Loucy (cell line): ENCODE measurements at regions not wholly inside any gene's neighbourhood (a gene's known extent, or its start where the extent isn't known, plus 50 kb on each side); places are given as distances from the start of the nearest gene placed in this dataset.

Experiments used
- H2AFZ ChIP-seq: fragments of 200-600 bp; sonication (generic); 2 replicates; pipeline ENCODE4 v1.6.0; 2016; ENCODE audit warnings: antibody characterized with exemption, mild to moderate bottlenecking, low read length, moderate library complexity
- H3F3A ChIP-seq: fragments of 200-600 bp; 2 replicates; pipeline ENCODE4 v1.6.0; 2016; ENCODE audit warnings: antibody characterized with exemption, low read depth, mild to moderate bottlenecking
- H3K27me3 ChIP-seq: fragments of 200-600 bp; sonication (generic); 2 replicates; pipeline ENCODE4 v1.6.1; 2014; ENCODE audit warnings: low read length, mild to moderate bottlenecking; ENCODE audit not compliant: insufficient read depth, poor library complexity, severe bottlenecking
- H3K36me3 ChIP-seq: fragments of 200-600 bp; sonication (generic); 2 replicates; pipeline ENCODE4 v1.6.1; 2016; ENCODE audit warnings: low read length; ENCODE audit not compliant: insufficient read depth
- H3K4me1 ChIP-seq: fragments of 200-600 bp; sonication (generic); 2 replicates; pipeline ENCODE4 v1.5.1; 2014; ENCODE audit warnings: low read length, mild to moderate bottlenecking; ENCODE audit not compliant: insufficient read depth, poor library complexity, severe bottlenecking
- H3K4me2 ChIP-seq: fragments of 200-600 bp; sonication (generic); 2 replicates; pipeline ENCODE4 v1.6.0; 2014; ENCODE audit warnings: antibody characterized with exemption, low read length, low read depth, mild to moderate bottlenecking; ENCODE audit not compliant: poor library complexity, severe bottlenecking
- H3K4me3 ChIP-seq: fragments of 200-600 bp; sonication (generic); 2 replicates; pipeline ENCODE4 v1.5.1; 2014; ENCODE audit warnings: low read length, mild to moderate bottlenecking, mixed read lengths; ENCODE audit not compliant: poor library complexity, severe bottlenecking
- H3K79me2 ChIP-seq: fragments of 200-600 bp; sonication (generic); 2 replicates; pipeline ENCODE4 v1.6.1; 2014; ENCODE audit warnings: low read length; ENCODE audit not compliant: insufficient read depth
- H3K9ac ChIP-seq: fragments of 200-600 bp; sonication (generic); 2 replicates; pipeline ENCODE4 v1.6.0; 2014; ENCODE audit warnings: mild to moderate bottlenecking, low read depth, low read length, moderate library complexity; ENCODE audit not compliant: poor library complexity, severe bottlenecking
- H3K9me2 ChIP-seq: fragments of 200-600 bp; sonication (generic); replicated peaks from 2 replicates; pipeline ENCODE4 v1.6.1; 2016; ENCODE audit warnings: low read depth, low read length, mixed read lengths
- H3K9me3 ChIP-seq: fragments of 200-600 bp; sonication (generic); 2 replicates; pipeline ENCODE4 v1.6.1; 2014; ENCODE audit warnings: mild to moderate bottlenecking, antibody characterized with exemption, low read length, low read depth; ENCODE audit not compliant: insufficient read depth
- H4K20me1 ChIP-seq: fragments of 200-600 bp; sonication (generic); 2 replicates; pipeline ENCODE4 v1.6.0; 2014; ENCODE audit warnings: antibody characterized with exemption, low read length, mild to moderate bottlenecking; ENCODE audit not compliant: insufficient read depth, poor library complexity, severe bottlenecking
- CTCF ChIP-seq: fragments of 200-600 bp; sonication (generic); conservative IDR thresholded peaks from 2 replicates; pipeline ENCODE4 v1.5.1; 2014; ENCODE audit warnings: mild to moderate bottlenecking, antibody characterized with exemption, low read length
- EZH2phosphoT487 ChIP-seq: fragments of 200-600 bp; IDR thresholded peaks from 2 replicates; pipeline ENCODE4 v1.6.1; 2018; ENCODE audit warnings: antibody characterized with exemption, mild to moderate bottlenecking, moderate library complexity, borderline replicate concordance

GRCh38 chr15:39128746-39129145 is 452.1 kb upstream of the THBS1 start:
- Histone ChIP-seq H3K4me3 (no peak overlapping the region), H3K79me2 (no peaks in the 10 kb centered on the region), H3K9me3 (no peaks in the 10 kb centered on the region), H3K4me2 (no peak overlapping the region), H3K4me1 (peaks cover 6% of the 10 kb centered on the region), H4K20me1 (no peaks in the 10 kb centered on the region), H3K9me2 (no peaks in the 10 kb centered on the region), H3F3A (no peaks in the 10 kb centered on the region), H3K36me3 (no peaks in the 10 kb centered on the region), H3K27me3 (no peaks in the 10 kb centered on the region), H3K9ac (no peak overlapping the region), H2AFZ (no peak overlapping the region)
- no peak for TF ChIP-seq CTCF
- no peak for TF ChIP-seq EZH2phosphoT487

- H4K20me1 ChIP-seq, result no peaks in the 10 kb centered on the region
- H3K4me1 ChIP-seq, result peaks cover 6% of the 10 kb centered on the region
Measured at GRCh38 chr15:39130556-39131379, 450.1 kb upstream of the THBS1 start.

GRCh38 chr15:39131609-39132008 is 449.3 kb upstream of the THBS1 start:
- Histone ChIP-seq H3K4me1 (peaks cover 6% of the 10 kb centered on the region), H3K27me3 (no peaks in the 10 kb centered on the region), H2AFZ (no peak overlapping the region), H3F3A (no peaks in the 10 kb centered on the region), H3K4me3 (no peak overlapping the region), H4K20me1 (no peaks in the 10 kb centered on the region), H3K79me2 (no peaks in the 10 kb centered on the region), H3K4me2 (no peak overlapping the region), H3K36me3 (no peaks in the 10 kb centered on the region), H3K9me2 (no peaks in the 10 kb centered on the region), H3K9ac (no peak overlapping the region), H3K9me3 (no peaks in the 10 kb centered on the region)
- no peak for TF ChIP-seq CTCF

More at GRCh38 chr15:39130556-39131379, 450.1 kb upstream of the THBS1 start:
- Histone ChIP-seq H3K79me2 (no peaks in the 10 kb centered on the region), H3K4me2 (no peak overlapping the region), H3K36me3 (no peaks in the 10 kb centered on the region), H3K9me3 (no peaks in the 10 kb centered on the region), H3K27me3 (no peaks in the 10 kb centered on the region), H3K9ac (no peak overlapping the region), H3F3A (no peaks in the 10 kb centered on the region), H2AFZ (no peak overlapping the region), H3K4me3 (no peak overlapping the region), H3K9me2 (no peaks in the 10 kb centered on the region)
- TF ChIP-seq CTCF, result no peak
- TF ChIP-seq EZH2phosphoT487, result no peak
